Fibroblast of mammary gland (primary cell): ENCODE measurements at regions not wholly inside any gene's neighbourhood (a gene's known extent, or its start where the extent isn't known, plus 50 kb on each side); places are given as distances from the start of the nearest gene placed in this dataset.
"Not testable (repeated sequence)": the region's sequence is repeated elsewhere in the genome, so short reads cannot be mapped to it uniquely, and the experiment has no call there.

Source experiments
- DNase-seq: peaks from one replicate; pipeline ENCODE4 v3.0.0-alpha.2; 2010; ENCODE audit warnings: low read depth
- H3K4me3 ChIP-seq: 2 replicates; pipeline ENCODE4 v1.5.1; 2011; ENCODE audit warnings: low read depth, mild to moderate bottlenecking, low read length, moderate library complexity; ENCODE audit not compliant: control insufficient read depth
- TF ChIP-seq, protein P1 (sequence below): conservative IDR thresholded peaks from 2 replicates; pipeline ENCODE4 v1.5.1; 2011; ENCODE audit warnings: low read depth, low read length, inconsistent platforms; ENCODE audit not compliant: control insufficient read depth, insufficient read depth

DNA sequence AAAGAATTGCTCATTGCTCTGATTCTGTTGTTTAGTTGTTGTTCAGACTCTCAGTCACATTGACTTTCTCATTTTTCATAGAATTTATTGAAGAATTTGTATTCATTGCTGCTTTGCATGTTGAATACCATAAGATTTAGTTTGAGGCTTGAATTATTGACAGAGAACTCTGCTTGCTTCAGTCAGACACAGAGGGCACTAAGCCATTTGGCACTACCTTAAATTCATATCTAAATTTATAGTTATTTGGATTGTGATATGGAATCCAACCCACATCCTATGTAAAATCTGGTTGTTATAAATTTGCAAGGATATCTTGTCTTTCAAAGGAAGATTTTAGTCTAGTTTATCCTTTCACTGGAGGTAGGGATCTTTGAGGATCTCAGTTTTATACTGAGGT lies 1748.6 kb downstream of the BRINP3 start:
- no peak for DNase-seq
- H3K4me3 ChIP-seq: no peak overlapping the region
- TF ChIP-seq, protein P1, sequence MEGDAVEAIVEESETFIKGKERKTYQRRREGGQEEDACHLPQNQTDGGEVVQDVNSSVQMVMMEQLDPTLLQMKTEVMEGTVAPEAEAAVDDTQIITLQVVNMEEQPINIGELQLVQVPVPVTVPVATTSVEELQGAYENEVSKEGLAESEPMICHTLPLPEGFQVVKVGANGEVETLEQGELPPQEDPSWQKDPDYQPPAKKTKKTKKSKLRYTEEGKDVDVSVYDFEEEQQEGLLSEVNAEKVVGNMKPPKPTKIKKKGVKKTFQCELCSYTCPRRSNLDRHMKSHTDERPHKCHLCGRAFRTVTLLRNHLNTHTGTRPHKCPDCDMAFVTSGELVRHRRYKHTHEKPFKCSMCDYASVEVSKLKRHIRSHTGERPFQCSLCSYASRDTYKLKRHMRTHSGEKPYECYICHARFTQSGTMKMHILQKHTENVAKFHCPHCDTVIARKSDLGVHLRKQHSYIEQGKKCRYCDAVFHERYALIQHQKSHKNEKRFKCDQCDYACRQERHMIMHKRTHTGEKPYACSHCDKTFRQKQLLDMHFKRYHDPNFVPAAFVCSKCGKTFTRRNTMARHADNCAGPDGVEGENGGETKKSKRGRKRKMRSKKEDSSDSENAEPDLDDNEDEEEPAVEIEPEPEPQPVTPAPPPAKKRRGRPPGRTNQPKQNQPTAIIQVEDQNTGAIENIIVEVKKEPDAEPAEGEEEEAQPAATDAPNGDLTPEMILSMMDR: no peak

DNA sequence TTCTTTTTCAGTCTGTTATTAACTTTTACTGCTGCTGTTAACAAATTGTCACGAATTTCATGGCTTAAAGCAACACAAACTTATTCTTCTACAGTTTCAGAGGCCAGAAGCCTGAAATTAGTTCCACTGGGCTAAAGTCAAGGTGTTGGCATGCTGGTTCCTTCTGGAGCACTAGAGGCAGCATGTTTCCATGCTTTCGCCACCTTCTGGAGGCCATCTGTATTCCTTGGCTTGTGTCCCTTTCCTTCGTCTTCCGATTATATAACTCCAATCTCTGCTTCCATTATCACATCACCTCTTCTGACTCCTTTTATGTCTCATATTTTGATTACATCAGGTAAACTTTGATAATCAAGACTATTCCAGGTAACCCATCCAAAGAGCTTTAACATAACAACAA lies 1742.1 kb downstream of the BRINP3 start:
- no peak for DNase-seq
- no peak overlapping the region for H3K4me3 ChIP-seq
- TF ChIP-seq, protein P1: no peak

DNA sequence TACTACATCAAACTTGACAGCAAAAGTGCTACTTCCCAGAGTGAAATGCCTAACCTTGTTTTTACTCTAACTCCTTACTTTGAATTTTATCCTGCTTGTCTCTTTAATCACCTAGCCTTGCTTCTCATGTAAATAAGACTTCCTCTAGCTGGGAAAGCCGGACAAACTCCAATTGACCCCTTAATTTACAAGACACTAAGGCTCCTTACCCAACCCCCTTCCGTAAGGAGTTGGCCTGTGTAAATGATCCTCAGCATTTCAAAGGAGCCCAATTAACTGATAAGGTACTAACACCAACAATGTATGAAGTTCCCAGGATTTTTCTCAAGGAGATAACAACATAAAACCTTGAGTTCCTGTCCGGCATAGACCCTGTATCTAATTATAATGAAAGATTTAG lies 1728.4 kb downstream of the BRINP3 start:
- DNase-seq, H3K4me3 ChIP-seq: not testable (repeated sequence)

DNA sequence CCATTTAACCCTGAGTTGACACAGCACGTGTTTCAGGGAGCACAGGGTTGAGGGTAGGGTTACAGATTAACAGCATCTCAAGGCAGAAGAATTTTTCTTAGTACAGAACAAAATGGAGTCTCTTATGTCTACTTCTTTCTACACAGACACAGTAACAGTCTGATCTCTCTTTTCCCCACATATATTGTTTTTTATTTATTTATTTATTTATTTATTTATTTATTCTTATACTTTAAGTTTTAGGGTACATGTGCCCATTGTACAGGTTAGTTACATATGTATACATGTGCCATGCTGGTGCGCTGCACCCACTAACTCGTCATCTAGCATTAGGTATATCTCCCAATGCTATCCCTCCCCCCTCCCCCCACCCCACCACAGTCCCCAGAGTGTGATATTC lies 1725.6 kb downstream of the BRINP3 start:
- H3K4me3 ChIP-seq, DNase-seq: not testable (repeated sequence)

DNA sequence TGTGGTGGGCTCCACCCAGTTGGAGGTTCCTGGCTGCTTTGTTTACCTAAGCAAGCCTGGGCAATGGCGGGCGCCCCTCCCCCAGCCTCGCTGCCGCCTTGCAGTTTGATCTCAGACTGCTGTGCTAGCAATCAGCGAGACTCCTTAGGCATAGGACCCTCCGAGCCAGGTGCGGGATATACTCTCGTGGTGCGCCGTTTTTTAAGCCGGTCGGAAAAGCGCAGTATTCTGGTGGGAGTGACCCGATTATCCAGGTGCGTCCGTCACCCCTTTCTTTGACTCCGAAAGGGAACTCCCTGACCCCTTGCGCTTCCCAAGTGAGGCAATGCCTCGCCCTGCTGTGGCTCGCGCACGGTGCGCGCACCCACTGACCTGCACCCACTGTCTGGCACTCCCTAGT lies 1719.9 kb downstream of the BRINP3 start:
- H3K4me3 ChIP-seq, DNase-seq: not testable (repeated sequence)

DNA sequence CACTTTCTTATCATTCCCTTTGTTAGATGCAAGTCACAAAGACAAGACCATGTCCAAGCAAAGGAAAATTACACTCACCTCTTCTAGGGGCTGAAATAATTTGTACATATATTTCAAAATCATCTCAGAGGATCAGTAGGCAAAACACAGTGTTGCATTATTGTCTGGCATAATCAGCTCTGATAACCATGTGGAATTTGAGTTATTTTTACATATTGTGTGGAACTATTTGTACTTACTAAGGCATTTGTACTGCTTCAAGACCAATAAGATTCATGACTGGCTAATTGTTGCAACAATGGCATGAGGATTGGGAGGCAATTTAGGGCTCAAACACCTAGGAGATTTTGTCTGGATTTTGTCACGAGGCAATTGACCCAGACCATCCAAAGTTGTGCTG lies 1716.4 kb downstream of the BRINP3 start:
- H3K4me3 ChIP-seq: no peak overlapping the region
- no peak for DNase-seq
- TF ChIP-seq, protein P1: no peak

DNA sequence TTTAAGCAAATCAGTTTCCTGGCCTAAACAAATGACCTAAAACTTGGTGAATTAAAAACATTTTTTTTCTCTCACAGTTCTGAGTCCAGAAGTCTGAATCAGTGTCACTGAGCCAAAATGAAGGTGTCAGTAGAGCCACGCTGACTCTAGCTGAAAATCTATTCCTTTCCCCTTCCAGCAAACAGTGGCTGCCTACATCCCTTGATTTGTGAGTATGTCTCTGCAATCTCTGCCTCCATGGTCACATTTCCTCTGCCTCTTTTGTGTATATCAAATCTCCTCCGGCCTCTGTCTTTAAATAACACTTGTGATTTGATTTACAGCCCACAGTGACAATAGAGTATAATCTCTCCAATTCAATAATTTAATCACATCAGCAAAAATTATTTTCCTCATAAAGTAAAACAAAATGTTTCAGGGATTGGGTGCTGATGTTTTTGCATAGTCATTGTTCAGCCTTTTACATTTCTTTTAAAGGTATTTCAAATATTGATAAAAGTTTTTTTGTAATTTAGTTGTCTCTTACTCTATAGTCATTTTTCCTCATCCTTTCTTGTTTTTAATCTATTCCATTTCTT lies 1715.4 kb downstream of the BRINP3 start:
- TF ChIP-seq, protein P1: no peak
- H3K4me3 ChIP-seq: no peak overlapping the region
- DNase-seq: no peak

DNA sequence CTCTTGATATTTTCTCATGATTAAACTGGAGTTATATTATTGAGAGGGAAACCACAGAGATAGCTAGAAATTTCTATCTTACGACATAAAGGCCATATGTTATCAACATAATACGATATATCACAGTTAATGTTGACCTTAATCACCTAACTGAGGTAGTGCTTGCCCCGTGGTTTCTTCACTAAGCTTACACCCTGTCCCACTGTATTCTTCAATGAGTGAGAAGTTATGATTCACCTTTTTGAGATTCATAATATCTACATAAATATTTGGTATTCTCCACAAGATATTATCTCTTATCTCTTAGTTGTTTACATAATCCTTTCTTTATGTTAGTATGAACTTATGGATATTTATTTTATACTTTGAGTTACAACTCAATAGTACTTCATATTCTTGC lies 1714.1 kb downstream of the BRINP3 start:
- no peak for DNase-seq
- no peak overlapping the region for H3K4me3 ChIP-seq
- TF ChIP-seq, protein P1: no peak

DNA sequence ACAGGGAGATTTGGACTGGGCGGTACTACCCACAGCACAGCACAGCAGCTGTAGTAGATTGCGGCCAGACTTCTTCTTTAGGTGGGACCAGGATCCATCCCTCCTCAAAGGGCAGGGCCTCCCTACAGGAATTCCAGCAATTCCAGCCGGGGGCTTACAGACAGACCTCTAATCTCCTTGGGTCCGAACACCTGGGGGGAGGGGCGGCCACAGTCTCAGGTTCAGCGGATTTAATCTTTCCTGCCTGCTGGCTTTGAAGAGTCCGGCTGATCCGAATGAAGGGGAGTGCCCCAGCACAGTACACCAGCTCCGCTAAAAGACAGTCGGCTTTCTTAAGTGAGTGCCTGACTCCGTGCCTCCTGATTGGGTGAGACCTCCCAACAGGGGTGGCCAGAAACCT lies 1708.5 kb downstream of the BRINP3 start:
- TF ChIP-seq, protein P1: no peak
- DNase-seq: no peak
- no peak overlapping the region for H3K4me3 ChIP-seq
